ENCODE measurements at regions not wholly inside any gene's neighbourhood (a gene's known extent, or its start where the extent isn't known, plus 50 kb on each side); places are given as distances from the start of the nearest gene placed in this dataset.

GRCh38 chr13:31081316-31081715 is 80.4 kb downstream of the HSPH1 start:
- no peak for DNase-seq (ENCODE audit: extremely low spot score, insufficient read length, low read depth)
- no peak for FAIRE-seq

GRCh38 chr13:31074756-31075155 is 86.9 kb downstream of the HSPH1 start:
- no peak for DNase-seq (ENCODE audit: extremely low spot score, insufficient read length, low read depth)
- no peak for FAIRE-seq

GRCh38 chr13:31073859-31074718 is 87.6 kb downstream of the HSPH1 start:
- FAIRE-seq, result peak; percentile 84

GRCh38 chr13:31072041-31072440 is 89.7 kb downstream of the HSPH1 start:
- FAIRE-seq, result no peak
- DNase-seq (ENCODE audit: extremely low spot score, insufficient read length, low read depth), result no peak

More at GRCh38 chr13:31073859-31074718, 87.6 kb downstream of the HSPH1 start:
- peak; percentile 52 for DNase-seq (ENCODE audit: extremely low spot score, insufficient read length, low read depth)

- FAIRE-seq, result no peak
- DNase-seq (ENCODE audit: extremely low spot score, insufficient read length, low read depth), result no peak
Observed at GRCh38 chr13:31069808-31070534, 91.7 kb downstream of the HSPH1 start.

GRCh38 chr13:31068119-31068423 is 93.6 kb downstream of the HSPH1 start:
- no peak for FAIRE-seq
- DNase-seq (ENCODE audit: extremely low spot score, insufficient read length, low read depth), result no peak

GRCh38 chr13:31067416-31068118 is 94.1 kb downstream of the HSPH1 start:
- DNase-seq (ENCODE audit: extremely low spot score, insufficient read length, low read depth) (no peak), FAIRE-seq (no peak)

- DNase-seq (ENCODE audit: extremely low spot score, insufficient read length, low read depth) (no peak), FAIRE-seq (no peak)
Observed at GRCh38 chr13:31064636-31065035, 97.1 kb downstream of the HSPH1 start.

- FAIRE-seq (no peak), DNase-seq (ENCODE audit: extremely low spot score, insufficient read length, low read depth) (no peak)
Observed at GRCh38 chr13:31063772-31064171, 97.9 kb downstream of the HSPH1 start.

- FAIRE-seq (no peak), DNase-seq (ENCODE audit: extremely low spot score, insufficient read length, low read depth) (no peak)
Observed at GRCh38 chr13:31060655-31061054, 101.0 kb downstream of the HSPH1 start.

GRCh38 chr13:31060220-31060619 is 101.5 kb downstream of the HSPH1 start:
- FAIRE-seq (no peak), DNase-seq (ENCODE audit: extremely low spot score, insufficient read length, low read depth) (no peak)

- no peak for FAIRE-seq
- DNase-seq (ENCODE audit: extremely low spot score, insufficient read length, low read depth), result no peak
Observed at GRCh38 chr13:31057403-31058033, 104.2 kb downstream of the HSPH1 start.

GRCh38 chr13:31056644-31057271 is 104.9 kb downstream of the HSPH1 start:
- DNase-seq (ENCODE audit: extremely low spot score, insufficient read length, low read depth) (no peak), FAIRE-seq (no peak)

- DNase-seq (ENCODE audit: extremely low spot score, insufficient read length, low read depth) (no peak), FAIRE-seq (no peak)
Observed at GRCh38 chr13:31055589-31055988, 106.1 kb downstream of the HSPH1 start.

- DNase-seq (ENCODE audit: extremely low spot score, insufficient read length, low read depth), result no peak
- no peak for FAIRE-seq
Observed at GRCh38 chr13:31054632-31055031, 107.1 kb downstream of the HSPH1 start.

- no peak for FAIRE-seq
- no peak for DNase-seq (ENCODE audit: extremely low spot score, insufficient read length, low read depth)
Observed at GRCh38 chr13:31053896-31054295, 107.8 kb downstream of the HSPH1 start.

- no peak for FAIRE-seq
- DNase-seq (ENCODE audit: extremely low spot score, insufficient read length, low read depth), result no peak
Observed at GRCh38 chr13:31053091-31053490, 108.6 kb downstream of the HSPH1 start.

GRCh38 chr13:31052478-31052877 is 109.2 kb downstream of the HSPH1 start:
- FAIRE-seq (no peak), DNase-seq (ENCODE audit: extremely low spot score, insufficient read length, low read depth) (no peak)

GRCh38 chr13:31051999-31052398 is 109.7 kb downstream of the HSPH1 start:
- DNase-seq (ENCODE audit: extremely low spot score, insufficient read length, low read depth) (no peak), FAIRE-seq (no peak)
